ENCODE measurements at regions not wholly inside any gene's neighbourhood (a gene's known extent, or its start where the extent isn't known, plus 50 kb on each side); places are given as distances from the start of the nearest gene placed in this dataset.

GRCh38 chr4:124593494-124593893 is 119.0 kb downstream of the ANKRD50 start:
- TF ChIP-seq EZH2phosphoT487 (IDR thresholded peaks at IDR 0.05; ENCODE audit: insufficient read depth, low read depth) (no peak), EZH2 (IDR thresholded peaks at IDR 0.05; ENCODE audit: insufficient read depth, poor library complexity, severe bottlenecking) (no peak)
